Mucosa of stomach (tissue), 1 donor: ENCODE measurements at regions not wholly inside any gene's neighbourhood (a gene's known extent, or its start where the extent isn't known, plus 50 kb on each side); places are given as distances from the start of the nearest gene placed in this dataset.

Experiments used
- H3K27me3 ChIP-seq: one replicate; pipeline ENCODE4 v1.7.0; 2013; ENCODE audit warnings: mild to moderate bottlenecking, low read length; ENCODE audit not compliant: control insufficient read depth, insufficient read depth
- H3K36me3 ChIP-seq: one replicate; pipeline ENCODE4 v1.7.0; 2013; ENCODE audit warnings: low read length; ENCODE audit not compliant: control insufficient read depth, insufficient read depth
- H3K4me1 ChIP-seq: one replicate; pipeline ENCODE4 v1.7.0; 2013; ENCODE audit warnings: mild to moderate bottlenecking, low read length; ENCODE audit not compliant: control insufficient read depth, insufficient read depth
- H3K4me3 ChIP-seq: one replicate; pipeline ENCODE4 v1.7.0; 2013; ENCODE audit warnings: low read length
- H3K9ac ChIP-seq: one replicate; pipeline ENCODE4 v1.7.0; 2013; ENCODE audit warnings: mild to moderate bottlenecking, low read length, moderate library complexity
- H3K9me3 ChIP-seq: one replicate; pipeline ENCODE4 v1.7.0; 2013; ENCODE audit warnings: mild to moderate bottlenecking, low read length, moderate library complexity; ENCODE audit not compliant: control insufficient read depth
- donor health status: Pancreatic carcinoma.

- no peaks in the 10 kb centered on the region for H3K9me3 ChIP-seq
- no peaks in the 10 kb centered on the region for H3K27me3 ChIP-seq
- peaks cover 35% of the 10 kb centered on the region for H3K4me1 ChIP-seq
- H3K36me3 ChIP-seq = no peaks in the 10 kb centered on the region
- no peak overlapping the region for H3K9ac ChIP-seq
- no peak overlapping the region for H3K4me3 ChIP-seq
Measured at GRCh38 chr12:67803278-67803993, 154.9 kb downstream of the DYRK2 start.

- Histone ChIP-seq H3K27me3 (no peaks in the 10 kb centered on the region), H3K4me3 (no peak overlapping the region), H3K9ac (no peak overlapping the region), H3K4me1 (peaks cover 35% of the 10 kb centered on the region), H3K9me3 (no peaks in the 10 kb centered on the region), H3K36me3 (no peaks in the 10 kb centered on the region)
Measured at GRCh38 chr12:67804168-67804567, 155.6 kb downstream of the DYRK2 start.

GRCh38 chr12:67807814-67808213 is 159.3 kb downstream of the DYRK2 start:
- no peak overlapping the region for H3K9ac ChIP-seq
- H3K36me3 ChIP-seq = no peaks in the 10 kb centered on the region
- no peaks in the 10 kb centered on the region for H3K27me3 ChIP-seq
- peaks cover 35% of the 10 kb centered on the region for H3K4me1 ChIP-seq
- H3K9me3 ChIP-seq = no peaks in the 10 kb centered on the region
- H3K4me3 ChIP-seq = no peak overlapping the region

- Histone ChIP-seq H3K36me3 (no peaks in the 10 kb centered on the region), H3K27me3 (no peaks in the 10 kb centered on the region), H3K4me3 (no peak overlapping the region), H3K4me1 (peaks cover 17% of the 10 kb centered on the region), H3K9ac (no peak overlapping the region), H3K9me3 (no peaks in the 10 kb centered on the region)
Measured at GRCh38 chr12:67810166-67810565, 161.6 kb downstream of the DYRK2 start.

GRCh38 chr12:67811437-67812361 is 163.2 kb downstream of the DYRK2 start:
- Histone ChIP-seq H3K36me3 (no peaks in the 10 kb centered on the region), H3K9me3 (no peaks in the 10 kb centered on the region), H3K9ac (no peak overlapping the region), H3K4me3 (no peak overlapping the region), H3K4me1 (peaks cover 17% of the 10 kb centered on the region), H3K27me3 (no peaks in the 10 kb centered on the region)

- no peak overlapping the region for H3K9ac ChIP-seq
- H3K4me3 ChIP-seq = no peak overlapping the region
- no peaks in the 10 kb centered on the region for H3K4me1 ChIP-seq
- no peaks in the 10 kb centered on the region for H3K9me3 ChIP-seq
- H3K27me3 ChIP-seq = no peaks in the 10 kb centered on the region
- H3K36me3 ChIP-seq = no peaks in the 10 kb centered on the region
Measured at GRCh38 chr12:67813456-67813904, 164.9 kb downstream of the DYRK2 start.

GRCh38 chr12:67816269-67816668 is 167.7 kb downstream of the DYRK2 start:
- Histone ChIP-seq H3K4me1 (no peaks in the 10 kb centered on the region), H3K9ac (no peak overlapping the region), H3K27me3 (no peaks in the 10 kb centered on the region), H3K4me3 (no peak overlapping the region), H3K9me3 (no peaks in the 10 kb centered on the region), H3K36me3 (no peaks in the 10 kb centered on the region)

GRCh38 chr12:67818459-67818903 is 169.9 kb downstream of the DYRK2 start:
- H3K4me1 ChIP-seq = no peaks in the 10 kb centered on the region
- H3K27me3 ChIP-seq = no peaks in the 10 kb centered on the region
- no peak overlapping the region for H3K9ac ChIP-seq
- no peaks in the 10 kb centered on the region for H3K36me3 ChIP-seq
- H3K4me3 ChIP-seq = no peak overlapping the region
- H3K9me3 ChIP-seq = no peaks in the 10 kb centered on the region

- Histone ChIP-seq H3K27me3 (no peaks in the 10 kb centered on the region), H3K9me3 (no peaks in the 10 kb centered on the region), H3K9ac (no peak overlapping the region)
Measured at GRCh38 chr12:67819902-67820301, 169.3 kb upstream of the IFNG-AS1 start.

GRCh38 chr12:67820694-67821093 is 168.6 kb upstream of the IFNG-AS1 start:
- Histone ChIP-seq H3K9ac (no peak overlapping the region), H3K36me3 (no peaks in the 10 kb centered on the region)

More at GRCh38 chr12:67819902-67820301, 169.3 kb upstream of the IFNG-AS1 start:
- Histone ChIP-seq H3K4me3 (no peak overlapping the region), H3K4me1 (no peaks in the 10 kb centered on the region), H3K36me3 (no peaks in the 10 kb centered on the region)

GRCh38 chr12:67822826-67823225 is 166.4 kb upstream of the IFNG-AS1 start:
- no peaks in the 10 kb centered on the region for H3K9me3 ChIP-seq
- no peak overlapping the region for H3K9ac ChIP-seq
- H3K27me3 ChIP-seq = no peaks in the 10 kb centered on the region
- no peaks in the 10 kb centered on the region for H3K36me3 ChIP-seq
- H3K4me3 ChIP-seq = no peak overlapping the region
- H3K4me1 ChIP-seq = peaks cover 11% of the 10 kb centered on the region

More at GRCh38 chr12:67820694-67821093, 168.6 kb upstream of the IFNG-AS1 start:
- H3K9me3 ChIP-seq = no peaks in the 10 kb centered on the region
- no peak overlapping the region for H3K4me3 ChIP-seq
- H3K4me1 ChIP-seq = no peaks in the 10 kb centered on the region
- no peaks in the 10 kb centered on the region for H3K27me3 ChIP-seq

GRCh38 chr12:67826148-67826547 is 163.1 kb upstream of the IFNG-AS1 start:
- Histone ChIP-seq H3K9ac (no peak overlapping the region), H3K36me3 (no peaks in the 10 kb centered on the region), H3K4me3 (no peak overlapping the region), H3K27me3 (no peaks in the 10 kb centered on the region), H3K4me1 (peaks cover 20% of the 10 kb centered on the region), H3K9me3 (no peaks in the 10 kb centered on the region)
